ENCODE measurements at regions not wholly inside any gene's neighbourhood (a gene's known extent, or its start where the extent isn't known, plus 50 kb on each side); places are given as distances from the start of the nearest gene placed in this dataset.

DNA sequence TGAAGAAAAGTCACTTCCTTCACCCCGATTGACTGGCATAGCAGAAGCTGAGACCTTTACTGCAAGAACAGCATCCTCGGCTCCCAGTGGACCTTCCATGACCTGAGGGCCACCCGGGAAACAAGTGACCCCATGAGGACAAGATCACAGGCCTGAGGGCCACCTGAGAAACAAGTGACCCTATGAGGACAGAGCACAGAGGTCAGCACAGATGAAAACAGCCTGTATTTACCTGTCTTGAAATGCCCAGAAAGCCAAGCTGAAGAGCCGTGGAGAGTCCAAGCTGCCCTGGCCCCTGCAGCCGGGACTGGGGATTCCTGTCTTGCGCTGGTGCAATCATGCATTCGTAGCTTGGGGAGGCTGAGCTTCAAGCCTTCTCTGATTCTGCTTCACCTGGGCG, 114.2 kb upstream of the SPACA7 start:
- no peaks in the 10 kb centered on the region for H3K36me3 Mint-ChIP-seq
- Histone ChIP-seq H3K9ac (ENCODE audit: insufficient read depth, low read length, poor library complexity, severe bottlenecking) (no peak overlapping the region), H3K79me2 (ENCODE audit: insufficient read depth, low read length) (no peaks in the 10 kb centered on the region), H2AFZ (ENCODE audit: insufficient read depth, low read depth, low read length, poor library complexity, severe bottlenecking) (no peak overlapping the region), H3K27ac (ENCODE audit: low read depth in 1 of 2, low read length in 2 of 2) (no peak overlapping the region), H3K36me3 (replicated peaks in 1 of 2; ENCODE audit: control insufficient read depth in 1 of 2, insufficient read depth in 2 of 2, low read length in 2 of 2) (no peaks in the 10 kb centered on the region), H4K20me1 (ENCODE audit: insufficient read depth, low read length) (no peaks in the 10 kb centered on the region), H3K9me3 (replicated peaks in 1 of 2; ENCODE audit: control insufficient read depth in 1 of 2, insufficient read depth in 1 of 2, low read length in 2 of 2) (peaks cover 0 to 21% of the 10 kb centered on the region in 2 donors), H3K27me3 (ENCODE audit: control insufficient read depth in 2 of 2, insufficient read depth in 2 of 2, low read length in 2 of 2) (no peaks in the 10 kb centered on the region), H3K4me2 (replicated peaks; ENCODE audit: extremely low read depth, low read length, poor library complexity, severe bottlenecking) (no peak overlapping the region), H3K4me1 (ENCODE audit: control insufficient read depth in 1 of 2, insufficient read depth in 2 of 2, low read length in 2 of 2) (no peaks in the 10 kb centered on the region), H3K4me3 (replicated peaks in 1 of 3; ENCODE audit: low read depth in 2 of 3, low read length in 3 of 3) (no peak overlapping the region)
- WGBS (ENCODE audit: insufficient coverage), result 94% methylated on average over 7 of the region's 8 CpGs
- no peaks in the 10 kb centered on the region for H3K4me1 Mint-ChIP-seq
- intact Hi-C loops (cut with micrococcal nuclease), result no loop called here
- H3K27ac Mint-ChIP-seq, result no peak overlapping the region
- DNase-seq, result no peak
- peaks cover 0 to 8% (median 0%) of the 10 kb centered on the region in 7 donors for H3K9me3 Mint-ChIP-seq
- no peak overlapping the region for H3K4me3 Mint-ChIP-seq
- TF ChIP-seq, protein P1, sequence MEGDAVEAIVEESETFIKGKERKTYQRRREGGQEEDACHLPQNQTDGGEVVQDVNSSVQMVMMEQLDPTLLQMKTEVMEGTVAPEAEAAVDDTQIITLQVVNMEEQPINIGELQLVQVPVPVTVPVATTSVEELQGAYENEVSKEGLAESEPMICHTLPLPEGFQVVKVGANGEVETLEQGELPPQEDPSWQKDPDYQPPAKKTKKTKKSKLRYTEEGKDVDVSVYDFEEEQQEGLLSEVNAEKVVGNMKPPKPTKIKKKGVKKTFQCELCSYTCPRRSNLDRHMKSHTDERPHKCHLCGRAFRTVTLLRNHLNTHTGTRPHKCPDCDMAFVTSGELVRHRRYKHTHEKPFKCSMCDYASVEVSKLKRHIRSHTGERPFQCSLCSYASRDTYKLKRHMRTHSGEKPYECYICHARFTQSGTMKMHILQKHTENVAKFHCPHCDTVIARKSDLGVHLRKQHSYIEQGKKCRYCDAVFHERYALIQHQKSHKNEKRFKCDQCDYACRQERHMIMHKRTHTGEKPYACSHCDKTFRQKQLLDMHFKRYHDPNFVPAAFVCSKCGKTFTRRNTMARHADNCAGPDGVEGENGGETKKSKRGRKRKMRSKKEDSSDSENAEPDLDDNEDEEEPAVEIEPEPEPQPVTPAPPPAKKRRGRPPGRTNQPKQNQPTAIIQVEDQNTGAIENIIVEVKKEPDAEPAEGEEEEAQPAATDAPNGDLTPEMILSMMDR (IDR thresholded peaks at IDR 0.05), result no peak
- peaks cover 2 to 3% (median 2%) of the 10 kb centered on the region in 3 donors for H3K27me3 Mint-ChIP-seq (ENCODE audit: low read depth in 3 of 3)

DNA sequence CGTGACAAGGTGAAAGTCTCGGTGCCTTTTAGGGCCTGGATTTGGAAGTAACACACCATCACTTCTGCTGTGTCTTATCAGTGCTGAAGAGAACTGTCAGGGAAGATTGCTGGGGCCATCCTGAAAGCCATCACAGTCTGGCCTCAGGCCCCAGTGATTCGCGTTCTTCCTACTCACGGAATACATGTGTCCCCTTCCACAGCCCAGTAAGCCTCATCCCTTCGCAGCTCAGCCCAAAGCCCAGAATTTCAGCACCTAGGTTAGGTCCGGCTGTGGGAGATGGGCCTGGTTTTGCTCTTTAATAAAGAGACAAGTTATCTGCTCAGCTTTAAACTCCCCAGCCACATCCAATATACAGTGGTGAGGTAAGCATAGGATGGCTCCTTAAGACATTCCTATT, 113.0 kb upstream of the SPACA7 start:
- no peaks in the 10 kb centered on the region for H4K20me1 ChIP-seq (ENCODE audit: insufficient read depth, low read length)
- H3K36me3 ChIP-seq (replicated peaks in 1 of 2; ENCODE audit: control insufficient read depth in 1 of 2, insufficient read depth in 2 of 2, low read length in 2 of 2), result no peaks in the 10 kb centered on the region
- no peak for DNase-seq
- H3K27ac Mint-ChIP-seq, result no peak overlapping the region
- H3K9ac ChIP-seq (ENCODE audit: insufficient read depth, low read length, poor library complexity, severe bottlenecking), result no peak overlapping the region
- peaks cover 0 to 21% of the 10 kb centered on the region in 2 donors for H3K9me3 ChIP-seq (replicated peaks in 1 of 2; ENCODE audit: control insufficient read depth in 1 of 2, insufficient read depth in 1 of 2, low read length in 2 of 2)
- H3K4me3 ChIP-seq (replicated peaks in 1 of 3; ENCODE audit: low read depth in 2 of 3, low read length in 3 of 3), result no peak overlapping the region
- TF ChIP-seq, protein P1 (IDR thresholded peaks at IDR 0.05), result no peak
- no peaks in the 10 kb centered on the region for H3K79me2 ChIP-seq (ENCODE audit: insufficient read depth, low read length)
- no peaks in the 10 kb centered on the region for H3K4me1 ChIP-seq (ENCODE audit: control insufficient read depth in 1 of 2, insufficient read depth in 2 of 2, low read length in 2 of 2)
- peaks cover 0 to 6% (median 0%) of the 10 kb centered on the region in 7 donors for H3K9me3 Mint-ChIP-seq
- no peak overlapping the region for H3K4me2 ChIP-seq (replicated peaks; ENCODE audit: extremely low read depth, low read length, poor library complexity, severe bottlenecking)
- no peaks in the 10 kb centered on the region for H3K27me3 ChIP-seq (ENCODE audit: control insufficient read depth in 2 of 2, insufficient read depth in 2 of 2, low read length in 2 of 2)
- no peak overlapping the region for H3K27ac ChIP-seq (ENCODE audit: low read depth in 1 of 2, low read length in 2 of 2)
- peaks cover 1 to 2% (median 2%) of the 10 kb centered on the region in 3 donors for H3K27me3 Mint-ChIP-seq (ENCODE audit: low read depth in 3 of 3)
- 100% methylated on average over 2 of the region's 7 CpGs for WGBS (ENCODE audit: insufficient coverage)
- no peak overlapping the region for H2AFZ ChIP-seq (ENCODE audit: insufficient read depth, low read depth, low read length, poor library complexity, severe bottlenecking)
- H3K4me1 Mint-ChIP-seq, result no peaks in the 10 kb centered on the region
- no peak overlapping the region for H3K4me3 Mint-ChIP-seq
- no peaks in the 10 kb centered on the region for H3K36me3 Mint-ChIP-seq
- intact Hi-C loops (cut with micrococcal nuclease), result no loop called here
